ENCODE measurements at regions not wholly inside any gene's neighbourhood (a gene's known extent, or its start where the extent isn't known, plus 50 kb on each side); places are given as distances from the start of the nearest gene placed in this dataset.

DNA sequence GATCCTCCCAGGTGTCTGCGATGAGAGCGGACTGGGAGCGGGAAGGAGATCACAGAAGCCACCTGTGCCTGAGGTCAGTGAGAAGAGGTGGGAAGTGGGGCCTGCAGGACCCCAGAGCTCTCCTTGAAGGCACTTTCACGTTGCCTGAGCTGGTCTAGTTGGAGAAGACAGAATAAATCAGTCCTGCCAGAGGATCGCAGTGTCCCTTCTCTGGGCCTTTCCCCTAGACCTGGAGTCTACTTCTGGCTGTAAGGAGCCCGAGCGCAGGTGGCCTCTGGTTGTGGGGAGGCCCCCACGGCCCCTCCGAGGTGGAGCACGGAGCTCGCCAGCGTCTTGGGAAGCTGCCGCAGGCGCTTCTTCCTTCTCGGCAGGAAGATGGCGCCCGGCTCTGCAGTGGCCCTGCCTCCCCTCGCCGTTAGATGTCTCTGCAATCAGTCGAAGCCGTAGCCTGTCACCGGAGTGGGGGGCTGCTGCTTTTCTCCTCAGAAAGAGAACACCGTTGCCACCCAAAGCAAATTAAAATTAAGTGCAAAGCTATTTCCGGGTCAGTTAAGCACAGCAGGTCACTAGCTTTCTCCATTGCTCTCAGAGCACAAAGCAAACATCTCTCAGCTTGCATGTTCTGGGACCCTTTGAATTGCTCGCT is 212.0 kb upstream of the MYT1L start:
- no peak for DNase-seq

DNA sequence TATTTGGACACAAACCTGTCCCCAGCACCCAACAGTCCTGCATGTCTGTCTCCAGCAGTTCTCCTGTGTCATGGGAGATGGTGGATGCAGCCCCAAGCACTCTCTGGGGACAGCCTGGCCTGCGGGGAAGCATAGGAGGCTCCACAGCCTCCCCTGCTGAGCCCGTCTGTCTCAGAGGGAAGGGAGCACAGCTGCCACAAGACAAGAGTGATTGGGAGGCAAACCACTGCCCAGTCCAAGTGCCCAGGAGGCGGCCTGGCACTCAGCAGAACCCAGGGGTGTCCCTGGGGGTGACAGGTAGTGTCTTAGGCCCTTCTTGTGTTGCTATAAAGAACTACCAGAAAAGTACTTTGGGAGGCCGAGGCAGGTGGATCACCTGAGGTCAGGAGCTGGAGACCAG is 211.2 kb upstream of the MYT1L start:
- DNase-seq: no peak

DNA sequence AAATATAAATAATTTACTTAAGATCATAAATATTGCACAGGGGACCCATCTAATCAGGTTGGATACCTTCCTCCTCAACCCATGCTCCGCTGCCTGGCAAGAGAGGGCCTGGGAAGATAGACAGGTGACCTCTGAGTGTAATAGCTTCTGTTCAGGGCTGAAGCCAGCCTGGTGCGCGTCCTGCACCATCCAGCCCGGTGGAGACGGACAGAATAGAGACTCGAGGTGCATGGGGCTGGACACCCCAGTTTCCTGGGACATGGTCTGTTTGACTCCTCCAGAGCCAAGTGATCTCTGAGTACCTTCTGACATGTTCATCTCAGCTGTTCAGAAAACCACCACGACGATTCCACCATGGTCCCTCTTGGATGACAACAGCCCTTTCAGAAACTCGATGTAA is 209.3 kb upstream of the MYT1L start:
- no peak for DNase-seq

DNA sequence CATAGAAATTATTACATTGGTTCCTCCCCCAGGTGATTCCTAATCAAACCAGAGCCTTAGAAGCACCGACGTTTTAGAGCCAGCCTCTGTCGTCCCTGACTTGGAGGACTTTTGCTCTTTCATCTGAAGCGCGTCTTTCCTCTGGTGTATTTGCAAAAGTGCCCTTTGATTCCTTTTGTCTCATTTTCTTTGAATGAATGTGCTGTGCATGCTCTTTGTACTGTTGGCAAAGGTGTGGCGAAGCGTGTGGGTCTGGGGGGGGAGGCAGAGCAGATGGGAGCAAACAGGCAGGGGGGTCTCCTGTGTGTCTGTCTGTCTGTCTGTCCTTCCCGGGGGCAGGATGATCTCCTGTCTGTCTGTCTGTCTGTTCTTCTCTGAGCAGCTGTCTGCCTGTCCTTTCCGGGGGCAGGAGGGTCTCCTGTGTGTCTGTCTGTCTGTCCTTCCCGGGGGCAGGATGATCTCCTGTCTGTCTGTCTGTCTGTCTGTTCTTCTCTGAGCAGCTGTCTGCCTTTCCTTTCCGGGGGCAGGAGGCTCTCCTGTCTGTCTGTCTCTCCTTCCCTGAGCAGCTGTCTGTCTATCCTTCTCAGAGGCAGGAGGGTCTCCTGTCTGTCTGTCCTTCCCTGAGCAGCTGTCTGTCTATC is 205.5 kb upstream of the MYT1L start:
- no peak for DNase-seq

DNA sequence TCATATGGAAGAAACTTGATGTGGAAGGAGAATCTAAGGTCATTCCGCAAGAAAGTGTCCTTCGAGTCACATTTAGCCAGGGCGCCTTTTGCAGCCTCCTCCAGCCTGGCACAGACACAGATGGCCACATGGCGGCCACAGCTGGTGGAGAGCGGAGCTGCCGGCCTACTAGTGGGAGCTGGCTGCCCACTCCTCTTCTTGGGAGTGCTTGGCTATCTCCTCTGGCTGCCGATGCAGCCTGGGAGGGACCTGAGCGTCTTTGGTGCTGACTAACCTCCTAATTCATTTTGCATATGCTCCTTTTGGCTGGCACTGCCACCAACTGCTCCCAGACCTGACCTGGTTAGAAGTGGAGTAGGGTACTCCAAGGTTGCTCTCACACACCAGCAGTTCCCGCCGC is 199.3 kb upstream of the MYT1L start:
- DNase-seq: no peak

DNA sequence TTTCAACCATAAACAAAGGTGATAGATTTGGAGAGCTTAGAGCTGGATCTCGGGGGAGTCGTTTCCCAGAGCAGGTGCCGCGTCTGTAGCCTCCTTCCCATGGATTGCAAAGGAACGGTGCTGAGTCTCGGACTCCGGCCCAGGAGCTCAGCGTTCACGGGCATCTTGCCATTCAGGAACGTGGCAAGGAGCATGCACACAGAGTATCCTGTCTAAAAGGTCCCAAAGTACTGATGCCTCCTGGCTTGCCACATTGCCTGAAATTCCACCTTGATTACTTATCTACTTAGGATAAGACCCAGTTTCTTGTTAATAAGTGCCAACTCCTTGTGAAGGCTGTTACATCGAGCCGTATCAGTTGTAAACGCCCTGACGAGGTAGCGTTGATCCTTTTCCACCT is 197.8 kb upstream of the MYT1L start:
- no peak for DNase-seq

DNA sequence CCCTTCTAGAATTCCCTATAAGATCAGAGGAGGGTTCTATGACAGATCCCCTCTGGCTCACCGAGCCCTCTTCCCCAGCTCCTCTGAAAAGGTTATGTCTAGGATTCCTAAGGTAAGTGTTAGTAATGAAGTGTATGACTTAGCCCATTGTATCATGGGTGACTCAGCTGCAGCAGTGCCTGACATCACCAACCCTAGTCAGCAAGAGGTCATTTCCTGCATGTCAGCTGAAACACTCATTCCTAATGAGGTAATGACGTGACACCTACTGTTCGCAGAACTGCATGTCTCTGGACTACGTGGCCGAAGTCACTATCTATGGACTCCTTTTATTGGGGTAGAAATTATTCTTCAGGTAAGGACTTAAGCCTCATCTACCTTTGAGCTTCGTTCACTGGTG is 196.1 kb upstream of the MYT1L start:
- DNase-seq: peak; percentile 2

DNA sequence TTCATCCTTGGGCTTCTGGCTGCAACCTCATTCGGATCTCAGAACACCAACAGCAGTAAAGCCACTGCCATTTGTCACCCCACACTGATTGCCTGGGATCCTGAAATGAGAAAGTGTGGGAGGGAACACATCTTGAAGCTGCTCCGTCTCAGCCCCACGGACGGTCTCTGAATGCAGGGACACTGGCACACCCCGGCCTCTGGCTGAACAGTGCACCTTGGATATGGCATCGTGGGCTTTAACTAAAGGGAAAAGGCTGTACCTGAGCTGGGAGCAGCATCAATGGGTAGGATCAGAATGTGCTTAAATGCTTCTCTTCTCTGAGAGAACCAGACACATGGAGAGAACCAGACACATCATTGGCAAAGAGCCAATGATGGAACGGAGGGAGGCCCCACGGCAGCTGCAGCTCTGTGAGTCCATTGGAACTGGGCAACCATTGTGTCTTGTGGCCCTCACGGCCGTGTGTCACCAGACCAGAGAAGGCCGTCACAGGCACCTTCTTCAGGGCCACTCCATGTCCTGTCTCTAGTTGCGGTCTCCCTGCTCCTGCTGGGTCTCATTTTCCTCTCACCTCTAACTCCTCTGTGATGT is 193.4 kb upstream of the MYT1L start:
- DNase-seq: no peak

DNA sequence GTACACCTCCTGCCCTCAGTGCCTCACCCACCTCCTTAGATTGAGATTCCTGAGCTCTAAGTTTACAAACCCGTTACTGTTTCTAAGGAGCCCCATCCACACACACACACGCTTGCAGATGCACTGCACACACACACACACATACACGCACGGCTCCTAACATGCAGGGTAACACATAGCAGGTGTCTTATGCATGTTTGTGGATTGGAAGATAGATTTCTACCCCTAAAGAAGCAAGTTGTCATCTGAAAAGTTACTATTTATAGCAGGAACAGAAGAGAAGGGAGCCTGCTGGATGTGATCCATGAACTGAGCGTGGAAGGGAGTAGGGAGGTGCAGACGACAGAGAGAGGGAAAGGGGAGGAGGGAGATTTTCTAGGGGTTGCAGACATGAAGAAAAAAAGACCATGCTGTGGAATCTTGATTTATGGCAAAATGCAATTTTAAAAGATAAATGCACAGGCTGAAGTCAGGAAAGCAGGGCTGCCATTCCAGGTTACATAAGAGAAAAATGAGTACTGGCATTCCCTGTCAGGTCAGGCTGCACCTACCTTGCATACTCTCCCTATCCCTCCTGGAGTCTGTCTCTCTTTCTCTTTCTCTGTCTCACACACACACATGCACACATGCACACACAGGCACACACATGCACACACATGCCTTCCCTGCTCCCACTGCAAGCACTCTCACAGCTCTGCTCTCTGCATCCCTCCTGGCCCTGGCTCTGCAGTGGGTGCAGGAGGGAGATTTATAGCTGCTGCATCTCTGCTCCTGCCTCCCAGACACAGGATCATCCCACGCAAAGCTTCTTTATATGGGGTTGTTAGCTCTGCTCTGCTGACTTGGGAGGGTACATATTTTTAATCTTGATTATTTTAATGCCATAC is 192.6 kb upstream of the MYT1L start:
- DNase-seq: no peak

DNA sequence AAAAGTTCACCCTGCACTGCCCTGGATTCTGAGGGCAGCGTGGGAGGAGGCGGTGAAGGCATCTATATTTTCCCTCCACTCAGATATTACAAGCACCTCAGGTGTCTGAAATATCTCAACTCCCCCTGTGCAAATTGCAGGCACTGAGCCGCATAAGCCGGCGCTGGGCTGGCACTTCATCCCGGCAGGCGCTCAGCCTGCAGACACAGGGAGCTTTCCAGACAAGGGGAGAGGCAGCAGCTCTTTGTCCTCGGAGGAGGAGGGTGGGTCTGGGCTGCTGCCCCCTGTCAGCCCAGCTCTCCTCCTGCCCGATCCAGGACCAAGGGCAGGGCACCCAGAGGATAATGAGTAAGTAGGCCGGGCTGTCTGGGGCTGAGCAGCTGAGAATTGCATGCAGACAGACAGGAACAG is 189.3 kb upstream of the MYT1L start:
- DNase-seq: no peak

DNA sequence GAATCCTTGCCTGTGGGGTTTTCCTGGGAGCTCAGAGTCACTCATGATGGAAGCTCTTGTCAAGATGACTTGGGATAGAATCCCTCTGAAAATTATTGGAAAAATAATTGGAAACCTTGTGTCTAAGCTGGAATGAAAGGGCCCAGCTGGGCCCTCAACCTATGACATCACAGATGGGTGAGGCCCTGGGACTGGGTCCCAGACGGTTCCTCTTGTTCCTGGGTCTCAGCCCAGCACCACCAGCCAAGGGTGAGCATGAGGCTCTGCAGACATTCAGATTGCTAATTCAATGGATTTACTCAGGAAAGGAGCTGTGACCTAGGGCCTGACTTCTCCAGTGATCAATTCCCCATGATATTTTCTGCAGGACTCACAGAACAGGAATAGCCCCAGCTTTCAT is 188.3 kb upstream of the MYT1L start:
- no peak for DNase-seq

DNA sequence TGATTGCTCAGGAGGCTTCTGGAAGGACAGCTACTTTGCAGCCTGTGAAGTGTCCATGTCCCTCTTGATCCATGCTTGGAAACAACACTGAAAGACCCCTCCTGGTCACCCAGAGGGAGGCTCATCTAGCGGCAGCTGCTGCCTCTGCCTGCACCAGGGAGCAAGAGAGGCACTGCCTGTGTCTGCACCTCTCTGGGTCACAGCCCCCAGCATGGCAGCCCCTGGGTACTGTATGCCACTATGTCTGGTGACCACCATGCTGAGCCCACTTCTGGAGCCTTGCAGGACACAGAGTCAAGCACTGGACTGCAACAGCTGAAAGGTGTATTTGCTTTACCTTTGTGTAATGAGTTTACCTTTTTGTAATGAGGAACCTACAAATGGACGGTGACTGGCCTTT is 186.3 kb upstream of the MYT1L start:
- no peak for DNase-seq

DNA sequence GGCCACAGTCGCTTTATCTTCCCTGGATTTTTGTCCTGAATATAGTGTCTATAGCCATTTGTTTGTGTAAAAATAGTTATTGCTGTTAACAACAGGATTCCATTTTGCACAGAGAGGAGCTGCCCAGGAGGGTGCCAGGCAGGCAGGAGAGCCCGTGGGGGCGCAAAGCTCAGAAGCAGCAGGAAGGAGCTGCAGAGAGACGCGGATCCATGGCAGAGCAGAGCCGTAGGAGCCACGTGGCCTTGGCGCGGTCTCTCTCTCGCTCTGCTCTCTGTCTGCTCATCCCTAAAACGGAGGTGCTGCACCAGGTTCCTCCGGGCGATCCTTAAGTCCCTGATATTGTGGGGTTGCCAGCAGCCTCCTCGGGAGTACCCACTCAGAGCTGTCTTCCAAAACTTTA is 185.3 kb upstream of the MYT1L start:
- DNase-seq: no peak

DNA sequence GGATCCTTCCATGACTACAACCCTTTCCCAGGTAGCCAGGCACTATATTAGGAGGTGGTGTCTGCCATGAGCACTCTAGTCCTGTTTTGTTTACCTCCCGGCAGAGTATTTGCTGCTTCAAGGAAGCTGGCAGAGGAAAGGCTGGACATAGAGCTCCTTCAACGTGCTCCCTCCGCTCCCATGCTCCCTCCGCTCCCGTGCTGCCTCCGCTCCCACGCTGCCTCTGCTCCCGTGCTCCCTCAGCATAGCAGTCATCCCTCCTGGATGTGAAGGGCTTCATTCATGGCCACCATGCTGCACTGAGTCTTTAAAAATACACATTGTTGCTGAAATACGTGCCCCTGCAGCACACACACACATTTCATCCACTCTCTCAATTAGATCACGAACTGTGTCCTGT is 181.9 kb upstream of the MYT1L start:
- no peak for DNase-seq

DNA sequence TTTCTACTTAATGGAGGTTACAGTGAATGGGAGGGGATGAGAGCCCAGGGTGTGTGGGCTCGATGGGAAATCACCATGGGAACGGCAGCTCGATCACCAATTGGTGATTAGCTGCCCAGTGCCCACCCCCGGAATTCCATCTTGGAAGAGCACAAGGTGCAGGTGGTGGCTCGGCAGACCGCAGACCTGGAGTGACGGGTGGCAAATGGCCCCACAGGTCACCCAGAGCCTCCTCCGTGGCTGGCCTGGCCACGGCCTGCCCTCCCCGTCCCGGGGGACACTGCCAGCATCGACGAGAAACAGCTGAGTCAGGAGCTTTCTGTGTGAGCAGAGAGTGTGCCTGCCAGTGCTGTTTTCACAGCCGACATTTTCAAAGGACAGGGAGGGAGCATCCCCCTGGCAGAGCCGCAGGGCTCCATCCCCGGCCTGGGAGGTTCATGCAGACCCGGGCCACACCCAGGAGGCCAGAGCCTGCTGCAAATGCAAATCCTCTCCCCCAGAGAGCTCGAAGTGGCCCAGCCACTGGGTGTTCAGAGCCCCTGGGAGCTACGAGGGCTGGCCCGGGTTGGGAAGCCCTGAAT is 176.4 kb upstream of the MYT1L start:
- DNase-seq: no peak

DNA sequence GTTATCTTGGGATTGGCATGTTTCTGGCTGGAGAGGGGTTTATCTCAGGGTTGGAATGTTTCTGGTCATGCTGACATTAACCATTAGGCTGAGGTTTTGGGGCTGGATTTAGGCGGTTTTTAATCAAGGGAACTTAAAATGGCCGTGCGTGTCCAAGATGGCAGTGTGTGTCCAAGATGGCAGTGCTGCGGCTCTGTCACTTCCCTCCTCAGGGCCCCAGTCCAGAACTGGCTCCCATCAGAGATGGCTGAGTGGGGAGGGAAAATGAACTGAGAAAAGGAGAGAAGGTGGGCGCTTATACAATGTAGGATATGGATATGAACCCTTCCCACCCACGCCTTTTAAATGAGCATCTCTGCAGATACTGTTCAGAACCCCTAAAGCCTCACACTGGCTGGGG is 175.5 kb upstream of the MYT1L start:
- no peak for DNase-seq

DNA sequence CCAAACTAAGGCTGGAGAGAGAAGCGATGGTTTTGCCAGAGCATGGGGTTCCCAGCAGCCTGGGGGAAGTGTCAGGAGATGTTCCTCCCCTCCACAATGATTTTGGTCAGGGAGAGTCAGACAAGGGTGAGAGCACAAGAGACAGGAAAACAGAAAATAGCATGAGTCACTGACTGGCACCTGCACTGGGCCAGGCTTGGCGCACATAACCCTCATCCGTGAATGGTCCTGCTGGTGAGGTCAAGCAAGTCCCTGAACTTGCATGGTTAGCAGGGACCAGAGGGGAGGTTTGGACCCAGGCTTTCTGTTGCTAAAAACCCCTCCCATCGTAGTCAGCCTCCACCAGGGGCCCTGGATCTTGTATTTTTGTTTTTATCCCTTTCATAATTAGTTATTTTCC is 174.5 kb upstream of the MYT1L start:
- no peak for DNase-seq

DNA sequence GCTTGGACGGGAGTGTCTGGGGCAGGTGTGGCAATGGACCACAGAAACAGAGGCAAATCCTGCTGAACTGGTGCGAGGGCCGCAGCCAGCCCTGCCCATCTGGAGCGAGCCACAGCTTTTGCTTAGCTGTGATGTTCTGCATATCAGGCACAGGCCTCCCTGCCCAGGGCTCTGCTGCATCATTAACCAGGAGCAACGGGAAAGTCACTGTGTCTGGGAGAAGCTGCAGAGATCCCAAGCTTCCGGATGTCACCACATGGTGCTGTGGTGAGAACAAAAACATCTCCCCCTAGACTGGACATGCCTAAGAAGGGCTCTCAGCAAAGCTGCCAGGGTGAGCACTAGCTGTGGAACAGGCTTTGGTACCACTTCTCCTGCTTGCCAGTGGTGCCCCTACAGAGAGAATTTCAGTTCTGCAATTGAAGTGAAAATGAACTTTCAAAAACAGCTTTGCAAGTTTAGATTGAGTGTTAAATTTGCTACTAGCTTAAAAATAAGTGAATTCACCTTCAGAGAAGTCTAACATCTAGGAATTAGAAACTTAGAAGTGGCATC is 172.9 kb upstream of the MYT1L start:
- no peak for DNase-seq

DNA sequence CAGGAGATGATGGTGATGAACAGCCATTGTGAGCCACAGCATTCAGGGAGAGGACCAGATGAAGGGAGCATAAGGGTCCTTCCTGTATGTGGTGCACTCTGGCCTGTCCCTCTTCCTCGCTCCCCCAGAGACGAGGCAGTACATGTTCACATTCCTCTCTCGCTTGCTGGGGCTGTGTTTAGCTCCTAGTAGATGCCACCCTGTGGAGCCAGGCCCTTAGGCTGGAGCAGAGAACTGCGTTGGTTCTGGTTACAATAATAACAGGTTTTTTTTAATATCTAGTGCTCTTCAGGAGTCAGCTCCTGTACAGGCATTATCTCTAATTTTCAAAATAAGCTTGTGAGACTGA is 171.1 kb upstream of the MYT1L start:
- no peak for DNase-seq

DNA sequence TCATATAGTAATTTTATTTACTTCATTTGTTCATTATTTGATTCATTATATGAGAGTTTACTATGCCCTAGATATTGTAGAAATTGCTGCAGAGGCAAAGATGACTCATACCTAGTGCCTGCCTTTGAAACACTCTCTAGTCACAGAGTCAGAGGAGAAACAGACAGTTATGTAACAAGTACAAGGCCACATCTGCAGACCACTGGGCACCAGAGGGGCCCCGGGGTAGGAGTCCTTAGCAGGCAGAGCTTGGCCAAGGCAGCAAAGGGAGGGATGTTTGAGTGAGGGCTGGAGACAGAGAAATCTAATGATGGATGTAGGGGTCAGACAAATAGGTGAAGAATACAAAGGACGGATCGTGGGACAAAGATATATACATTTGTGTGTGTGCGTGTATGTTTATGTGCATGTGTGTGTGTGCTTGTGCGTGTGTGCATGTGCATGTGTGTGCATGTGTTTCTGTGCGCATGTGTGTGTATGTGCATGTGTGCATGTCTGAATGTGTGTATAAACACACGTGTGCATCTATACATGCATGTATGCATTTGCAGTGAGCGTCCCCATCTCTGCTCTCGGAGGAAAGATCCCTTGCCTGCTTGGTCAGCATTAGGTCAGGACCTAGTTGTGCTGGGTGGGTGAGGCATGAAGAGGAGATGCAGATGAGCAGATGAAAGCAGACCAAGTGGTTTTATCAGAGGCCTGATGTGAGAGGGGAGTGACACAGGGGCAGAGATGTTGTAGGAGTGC is 170.6 kb upstream of the MYT1L start:
- no peak for DNase-seq

DNA sequence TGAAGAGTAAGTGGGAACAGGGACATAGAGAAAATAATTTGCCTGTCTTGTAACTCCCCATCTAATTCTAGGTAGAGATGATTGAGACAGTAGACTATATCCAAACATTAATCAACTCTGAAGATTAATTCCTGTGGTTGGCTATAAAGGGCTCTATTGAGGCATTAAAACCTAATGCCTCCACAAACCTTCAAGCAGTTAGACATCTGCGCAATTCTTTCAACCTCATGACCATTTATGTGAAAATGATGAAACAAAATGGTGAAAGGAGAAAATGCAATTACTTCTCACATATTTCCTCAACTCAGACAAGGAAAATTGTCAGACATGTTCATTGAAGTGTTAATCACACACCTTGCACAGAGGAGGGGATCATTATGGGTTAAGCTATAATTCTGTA is 164.5 kb upstream of the MYT1L start:
- DNase-seq: no peak

DNA sequence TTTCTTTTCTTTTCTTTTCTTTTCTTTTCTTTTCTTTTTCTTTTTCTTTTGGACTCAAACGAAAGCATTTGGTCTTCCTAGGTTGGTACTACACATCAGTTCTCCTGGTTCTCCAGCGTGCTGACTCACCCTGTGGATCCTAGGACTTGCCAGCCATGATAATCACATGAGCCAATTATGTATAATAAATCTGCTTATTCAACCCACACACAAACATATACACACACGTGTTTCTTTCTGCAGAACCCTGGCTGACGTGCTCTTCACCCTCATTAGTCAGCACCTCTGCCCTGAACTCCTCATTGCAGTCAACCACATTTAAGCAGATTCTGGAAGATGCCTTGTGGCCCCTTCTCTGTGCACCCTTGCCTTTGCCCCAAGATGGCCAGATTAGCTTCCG is 162.4 kb upstream of the MYT1L start:
- DNase-seq: no peak

DNA sequence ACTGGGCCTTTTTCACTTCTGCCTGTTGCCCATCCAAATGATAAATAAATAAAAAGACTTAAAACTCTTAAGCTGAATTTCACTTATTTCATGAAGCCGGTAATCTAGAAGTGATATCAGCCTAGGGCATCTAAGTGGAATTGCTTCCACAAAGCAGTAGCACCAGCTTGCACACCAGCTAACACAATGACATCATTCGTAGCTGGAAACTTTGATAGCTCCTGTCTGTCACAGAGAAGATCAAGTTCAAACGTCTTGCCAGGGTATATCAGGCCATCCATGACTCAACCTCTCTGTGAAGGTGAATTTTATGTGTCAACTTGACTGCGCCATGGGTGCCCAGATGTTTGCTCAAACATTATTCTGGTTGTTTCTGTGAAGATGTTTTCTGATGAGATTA is 161.7 kb upstream of the MYT1L start:
- DNase-seq: no peak

All from activated CD4-positive, alpha-beta T cell treated with anti-CD3 and anti-CD28 coated beads, Interleukin-10, Interleukin-2, amounts not matched to agents 100 ng/mL and 50 ng/mL, durations not matched to agents 16 hours and 8 hours (primary cell).